ENCODE measurements at regions not wholly inside any gene's neighbourhood (a gene's known extent, or its start where the extent isn't known, plus 50 kb on each side); places are given as distances from the start of the nearest gene placed in this dataset.

DNA sequence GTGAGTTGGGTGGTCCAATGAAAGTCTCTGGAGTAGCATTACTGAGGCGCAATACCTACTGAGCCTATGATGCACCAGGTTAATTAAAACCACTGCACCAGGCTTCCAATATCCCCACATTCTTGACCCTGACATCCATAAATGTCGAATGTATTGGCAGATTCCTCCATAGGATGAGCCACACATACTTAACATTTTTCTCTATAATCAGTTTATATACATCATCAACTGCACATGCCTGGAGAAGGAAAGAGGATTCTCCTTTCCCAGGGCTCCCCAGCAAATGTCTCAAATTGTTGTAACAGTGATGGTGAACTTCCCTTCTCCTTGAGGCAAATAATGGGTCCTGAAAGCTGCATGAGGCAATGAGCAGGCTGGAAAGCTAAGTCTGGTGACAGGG lies 82.3 kb upstream of the LPP start:
- TF ChIP-seq, protein P1, sequence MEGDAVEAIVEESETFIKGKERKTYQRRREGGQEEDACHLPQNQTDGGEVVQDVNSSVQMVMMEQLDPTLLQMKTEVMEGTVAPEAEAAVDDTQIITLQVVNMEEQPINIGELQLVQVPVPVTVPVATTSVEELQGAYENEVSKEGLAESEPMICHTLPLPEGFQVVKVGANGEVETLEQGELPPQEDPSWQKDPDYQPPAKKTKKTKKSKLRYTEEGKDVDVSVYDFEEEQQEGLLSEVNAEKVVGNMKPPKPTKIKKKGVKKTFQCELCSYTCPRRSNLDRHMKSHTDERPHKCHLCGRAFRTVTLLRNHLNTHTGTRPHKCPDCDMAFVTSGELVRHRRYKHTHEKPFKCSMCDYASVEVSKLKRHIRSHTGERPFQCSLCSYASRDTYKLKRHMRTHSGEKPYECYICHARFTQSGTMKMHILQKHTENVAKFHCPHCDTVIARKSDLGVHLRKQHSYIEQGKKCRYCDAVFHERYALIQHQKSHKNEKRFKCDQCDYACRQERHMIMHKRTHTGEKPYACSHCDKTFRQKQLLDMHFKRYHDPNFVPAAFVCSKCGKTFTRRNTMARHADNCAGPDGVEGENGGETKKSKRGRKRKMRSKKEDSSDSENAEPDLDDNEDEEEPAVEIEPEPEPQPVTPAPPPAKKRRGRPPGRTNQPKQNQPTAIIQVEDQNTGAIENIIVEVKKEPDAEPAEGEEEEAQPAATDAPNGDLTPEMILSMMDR (IDR thresholded peaks at IDR 0.05): no peak
- no peak overlapping the region for H3K4me3 ChIP-seq
- ATAC-seq (ENCODE audit: insufficient number of reproducible peaks, low FRiP score, low read depth) (no peak), DNase-seq (ENCODE audit: low spot score) (no peak)
- no peaks in the 10 kb centered on the region for H3K9me3 ChIP-seq
- H3K27me3 ChIP-seq (replicated peaks; ENCODE audit: insufficient read depth): no peaks in the 10 kb centered on the region
- H3K4me1 ChIP-seq (ENCODE audit: control insufficient read depth in 1 of 2, low read depth in 2 of 2): peaks cover 0 to 7% of the 10 kb centered on the region in 2 donors
- no peak overlapping the region for H3K27ac ChIP-seq
- H3K36me3 ChIP-seq: no peaks in the 10 kb centered on the region

DNA sequence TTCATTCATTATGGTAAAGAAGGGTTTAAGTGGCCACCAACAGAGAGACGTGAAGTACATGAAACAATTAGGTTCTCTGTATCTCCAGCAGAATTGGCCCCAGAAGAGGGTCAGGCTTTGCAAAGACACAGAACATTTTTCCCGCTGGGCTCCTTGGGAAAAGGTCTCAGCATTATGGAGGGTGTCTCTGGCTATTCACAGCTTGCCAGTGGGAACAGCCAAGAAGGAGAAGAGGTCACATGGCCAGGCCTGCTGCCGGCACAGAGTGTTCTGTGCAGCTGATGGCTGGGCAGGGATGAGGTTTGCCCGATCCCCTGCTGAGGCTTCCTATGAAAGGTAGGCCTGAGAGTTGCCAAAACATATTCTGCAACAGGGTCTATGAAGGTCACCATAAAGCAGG lies 77.8 kb upstream of the LPP start:
- Histone ChIP-seq H3K4me1 (ENCODE audit: control insufficient read depth in 1 of 2, low read depth in 2 of 2) (peaks cover 0 to 7% of the 10 kb centered on the region in 2 donors), H3K4me3 (no peak overlapping the region), H3K36me3 (no peaks in the 10 kb centered on the region), H3K27me3 (replicated peaks; ENCODE audit: insufficient read depth) (no peaks in the 10 kb centered on the region), H3K27ac (no peak overlapping the region), H3K9me3 (no peaks in the 10 kb centered on the region)
- ATAC-seq (ENCODE audit: insufficient number of reproducible peaks, low FRiP score, low read depth) (no peak), DNase-seq (ENCODE audit: low spot score) (no peak)
- TF ChIP-seq, protein P1 (IDR thresholded peaks at IDR 0.05): no peak

DNA sequence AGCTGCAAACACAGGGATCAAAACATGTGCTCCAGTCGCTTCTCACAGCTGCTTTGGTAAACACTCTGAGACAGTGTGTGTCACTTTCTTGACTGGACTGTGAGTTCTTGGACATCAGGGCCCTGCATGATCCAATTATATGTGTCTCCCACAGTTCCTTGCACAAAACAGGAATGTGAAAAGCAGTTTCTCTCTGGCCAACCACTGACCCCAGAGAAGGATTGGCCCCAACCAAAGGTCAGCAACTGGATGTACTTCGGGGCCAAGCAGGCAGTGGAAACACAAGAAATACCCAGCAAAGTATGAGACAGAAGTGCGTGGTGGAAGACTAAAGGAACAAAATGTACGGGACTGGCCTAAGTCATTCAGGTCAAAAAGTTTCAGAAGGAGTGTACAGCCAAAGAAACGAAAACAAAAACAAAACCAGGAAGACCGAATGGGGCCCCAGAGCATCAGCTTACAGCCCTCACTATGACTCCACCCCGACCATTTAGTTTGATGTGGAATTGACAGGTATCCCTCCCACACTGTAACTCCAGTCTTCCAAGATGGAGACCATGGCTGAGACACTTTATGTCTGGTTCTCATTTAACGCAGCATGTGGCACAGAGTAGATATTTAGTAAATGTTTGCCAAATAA lies 76.7 kb upstream of the LPP start:
- peaks cover 0 to 7% of the 10 kb centered on the region in 2 donors for H3K4me1 ChIP-seq (ENCODE audit: control insufficient read depth in 1 of 2, low read depth in 2 of 2)
- ATAC-seq (ENCODE audit: insufficient number of reproducible peaks, low FRiP score, low read depth) (no peak), DNase-seq (ENCODE audit: low spot score) (no peak)

DNA sequence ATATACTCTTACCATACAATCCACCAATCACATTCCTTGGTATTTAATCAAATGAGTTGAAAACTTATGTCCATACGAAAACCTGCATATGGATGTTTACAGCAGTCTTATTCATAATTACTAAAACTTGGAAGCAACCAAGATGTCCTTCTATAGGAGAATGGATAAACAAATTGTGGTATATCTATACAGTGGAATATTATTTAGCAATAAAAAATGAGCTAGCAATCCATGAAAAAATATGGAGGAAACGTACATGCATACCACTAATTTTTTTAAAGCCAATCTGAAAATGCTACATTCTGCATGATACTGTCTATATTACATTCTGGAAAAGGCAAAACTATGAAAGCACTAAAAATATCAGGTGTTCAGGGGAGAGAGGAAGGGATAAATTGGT lies 73.9 kb upstream of the LPP start:
- TF ChIP-seq, protein P1 (IDR thresholded peaks at IDR 0.05): no peak
- no peak for ATAC-seq (ENCODE audit: insufficient number of reproducible peaks, low FRiP score, low read depth)

More for the DNA sequence above, 76.7 kb upstream of the LPP start:
- Histone ChIP-seq H3K9me3 (no peaks in the 10 kb centered on the region), H3K27me3 (replicated peaks; ENCODE audit: insufficient read depth) (no peaks in the 10 kb centered on the region), H3K36me3 (no peaks in the 10 kb centered on the region), H3K27ac (no peak overlapping the region), H3K4me3 (no peak overlapping the region)
- TF ChIP-seq, protein P1 (IDR thresholded peaks at IDR 0.05): no peak

DNA sequence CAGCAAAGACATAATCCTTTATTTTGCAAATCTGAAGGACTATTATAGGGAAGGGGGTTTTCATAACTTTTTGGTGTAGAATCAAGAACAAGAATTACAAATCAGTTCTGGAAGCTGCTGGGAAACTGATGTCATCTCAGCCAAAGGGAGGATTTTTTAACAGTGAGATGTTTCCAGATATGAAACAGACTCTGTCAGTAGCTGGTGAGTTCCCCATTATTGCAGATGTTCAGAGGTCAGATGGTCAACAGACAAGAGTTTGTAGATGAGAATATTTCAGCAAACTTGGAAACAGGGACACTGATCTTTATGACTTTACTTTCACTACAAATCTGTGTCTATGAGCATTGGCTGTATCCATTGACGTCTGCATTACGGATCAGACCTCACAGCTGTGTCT lies 71.9 kb upstream of the LPP start:
- TF ChIP-seq, protein P1 (IDR thresholded peaks at IDR 0.05): no peak
- no peak overlapping the region for H3K27ac ChIP-seq
- no peaks in the 10 kb centered on the region for H3K36me3 ChIP-seq
- H3K9me3 ChIP-seq: no peaks in the 10 kb centered on the region
- H3K27me3 ChIP-seq (replicated peaks; ENCODE audit: insufficient read depth): no peaks in the 10 kb centered on the region
- no peak for DNase-seq (ENCODE audit: low spot score)
- no peak overlapping the region for H3K4me3 ChIP-seq
- H3K4me1 ChIP-seq (ENCODE audit: control insufficient read depth in 1 of 2, low read depth in 2 of 2): no peaks in the 10 kb centered on the region
- no peak for ATAC-seq (ENCODE audit: insufficient number of reproducible peaks, low FRiP score, low read depth)

More for the DNA sequence above, 73.9 kb upstream of the LPP start:
- Histone ChIP-seq H3K27me3 (replicated peaks; ENCODE audit: insufficient read depth) (no peaks in the 10 kb centered on the region), H3K4me3 (no peak overlapping the region), H3K36me3 (no peaks in the 10 kb centered on the region), H3K4me1 (ENCODE audit: control insufficient read depth in 1 of 2, low read depth in 2 of 2) (peaks cover 0 to 7% of the 10 kb centered on the region in 2 donors), H3K27ac (no peak overlapping the region), H3K9me3 (no peaks in the 10 kb centered on the region)
- DNase-seq (ENCODE audit: low spot score): no peak
